Endothelial cell of umbilical vein (primary cell): ENCODE measurements at regions not wholly inside any gene's neighbourhood (a gene's known extent, or its start where the extent isn't known, plus 50 kb on each side); places are given as distances from the start of the nearest gene placed in this dataset.

Experiments used
- BruUV-seq: library from RNA; stranded (reverse); fragments of 400-500 nt; replicated peaks from 2 replicates; lab custom pipeline; 2021; lab: Mats Ljungman, UMichigan
- CTCF ChIA-PET: fragments of 300-600, 350-600 bp; sonication (Branson Sonifier 250); formaldehyde crosslinking; loops from one replicate; lab custom pipeline; 2021; ENCODE audit warnings: antibody characterized with exemption, inconsistent platforms; lab: Charles Lee
- POLR2A ChIA-PET: fragments of 300-600, 350-600 bp; sonication (Branson Sonifier 250); formaldehyde crosslinking; loops from one replicate; lab custom pipeline; 2021; ENCODE audit warnings: antibody characterized with exemption, inconsistent platforms; lab: Charles Lee
- DNase-seq: peaks from one replicate; pipeline ENCODE4 v3.0.0-alpha.2; 2011; ENCODE audit warnings: low read depth, low spot score
- FAIRE-seq: peaks from 2 replicates; lab custom pipeline; 2011; peaks lifted over from hg19 to GRCh38; lab: Jason Lieb, UNC
- H2AFZ ChIP-seq: 2 replicates; pipeline ENCODE4 v1.6.0; 2012; ENCODE audit warnings: low read depth, low read length, control low read depth, inconsistent platforms
- H3K27ac ChIP-seq: 2 replicates; pipeline ENCODE4 v1.5.1; 2011; ENCODE audit warnings: low read depth, mild to moderate bottlenecking, control low read depth, low read length, moderate library complexity; ENCODE audit not compliant: insufficient read depth
- H3K27me3 ChIP-seq, 2 experiments: 2 replicates each; pipeline versions ENCODE4 v1.6.0 to v1.6.1; 2011; ENCODE audit warnings: low read length in 2 of 2, mixed read lengths in 1 of 2; ENCODE audit not compliant: control insufficient read depth in 2 of 2, insufficient read depth in 2 of 2
- H3K36me3 ChIP-seq, 2 experiments: 2 replicates in 1 of 2; 3 replicates in 1 of 2; pipeline ENCODE4 v1.5.1; 2011; ENCODE audit warnings: low read length in 2 of 2, mild to moderate bottlenecking in 1 of 2, moderate library complexity in 1 of 2; ENCODE audit not compliant: control insufficient read depth in 2 of 2, insufficient read depth in 2 of 2; ENCODE audit errors: extremely low read depth in 1 of 2
- H3K4me1 ChIP-seq: 3 replicates; pipeline ENCODE4 v1.5.1; 2011; ENCODE audit warnings: mild to moderate bottlenecking, low read length; ENCODE audit not compliant: control insufficient read depth, insufficient read depth; ENCODE audit errors: extremely low read depth
- H3K4me2 ChIP-seq: 2 replicates; pipeline ENCODE4 v1.6.1; 2011; ENCODE audit warnings: low read length, control low read depth, mixed read lengths; ENCODE audit not compliant: insufficient read depth
- H3K4me3 ChIP-seq, 3 experiments: fragments of 200-600 bp in 1 of 3; sonication (generic), shearing (Covaris generic) in 1 of 3; replicated peaks in 1 of 3; 2 replicates each; pipeline ENCODE4 v1.5.1; 2011 to 2016; ENCODE audit warnings: control low read depth in 3 of 3, low read length in 3 of 3, mild to moderate bottlenecking in 2 of 3, inconsistent platforms in 1 of 3, low read depth in 1 of 3, moderate library complexity in 1 of 3; ENCODE audit not compliant: insufficient read depth in 1 of 3
- H3K79me2 ChIP-seq: 2 replicates; pipeline ENCODE4 v1.6.0; 2012; ENCODE audit warnings: low read length, inconsistent platforms; ENCODE audit not compliant: control insufficient read depth, insufficient read depth
- H3K9ac ChIP-seq: replicated peaks from 2 replicates; pipeline ENCODE3; 2011; ENCODE audit warnings: low read length, control low read depth; ENCODE audit not compliant: insufficient read depth; ENCODE audit errors: extremely low read depth
- H3K9me1 ChIP-seq: replicated peaks from 3 replicates; pipeline ENCODE4 v1.6.0; 2011; ENCODE audit warnings: mild to moderate bottlenecking, low read length; ENCODE audit not compliant: control insufficient read depth, insufficient read depth; ENCODE audit errors: extremely low read depth
- H3K9me3 ChIP-seq: replicated peaks from 2 replicates; pipeline ENCODE4 v1.5.1; 2012; ENCODE audit warnings: low read length, inconsistent platforms; ENCODE audit not compliant: control insufficient read depth, insufficient read depth
- H4K20me1 ChIP-seq: replicated peaks from 2 replicates; pipeline ENCODE3; 2011; ENCODE audit warnings: mild to moderate bottlenecking, low read length; ENCODE audit not compliant: control insufficient read depth, insufficient read depth; ENCODE audit errors: extremely low read depth
- CTCF ChIP-seq, 2 donors: IDR thresholded peaks; 1 replicate in 1 of 2; 2 replicates in 1 of 2; pipeline ENCODE4 v1.5.1; 2011; ENCODE audit warnings: low read length in 2 of 2, mild to moderate bottlenecking in 2 of 2, moderate library complexity in 2 of 2, control low read depth in 1 of 2, inconsistent platforms in 1 of 2, low read depth in 1 of 2; ENCODE audit not compliant: insufficient read depth in 1 of 2; ENCODE audit errors: extremely low read depth in 1 of 2
- EZH2 ChIP-seq: IDR thresholded peaks from 2 replicates; pipeline ENCODE4 v1.6.1; 2012; ENCODE audit warnings: borderline replicate concordance, low read depth, mild to moderate bottlenecking, moderate library complexity, low read length, inconsistent platforms; ENCODE audit not compliant: severe bottlenecking
- FOS ChIP-seq: IDR thresholded peaks from 2 replicates; pipeline ENCODE4 v1.6.1; 2011; ENCODE audit warnings: mild to moderate bottlenecking, low read length, moderate library complexity, borderline replicate concordance; ENCODE audit not compliant: insufficient read depth
- GATA2 ChIP-seq: IDR thresholded peaks from 2 replicates; pipeline ENCODE4 v1.7.0; 2011; ENCODE audit warnings: low read depth, mild to moderate bottlenecking, moderate library complexity, mixed read lengths, low read length; ENCODE audit not compliant: insufficient read length, insufficient read depth
- JUN ChIP-seq: IDR thresholded peaks from 2 replicates; pipeline ENCODE4 v1.6.1; 2011; ENCODE audit warnings: borderline replicate concordance, low read depth; ENCODE audit not compliant: insufficient read length, insufficient read depth
- MAX ChIP-seq: IDR thresholded peaks from 2 replicates; pipeline ENCODE4 v1.6.1; 2011; ENCODE audit not compliant: insufficient read depth, insufficient read length
- MYC ChIP-seq: IDR thresholded peaks from one replicate; pipeline ENCODE4 v1.6.1; 2011; ENCODE audit warnings: mild to moderate bottlenecking, low read depth, low read length
- POLR2A ChIP-seq: IDR thresholded peaks from 2 replicates; pipeline ENCODE4 v1.6.1; 2012; ENCODE audit warnings: low read depth, mild to moderate bottlenecking, control low read depth, low read length
- POLR2AphosphoS5 ChIP-seq: IDR thresholded peaks from 2 replicates; pipeline ENCODE4 v1.6.1; 2012; ENCODE audit warnings: low read depth, mild to moderate bottlenecking, control low read depth, low read length, moderate library complexity; ENCODE audit not compliant: insufficient read depth
- dilution Hi-C: fragments of 300-500 bp; cut with MboI; formaldehyde crosslinking; loops from one replicate; pipeline ENCODE4 v1.15.0; 2019; ENCODE audit warnings: low sequenced_read_pairs; ENCODE audit not compliant: extremely low pct_ligation_motif_present
- intact Hi-C: fragments of 100-400 bp; cut with micrococcal nuclease; formaldehyde crosslinking; loops from one replicate; pipeline ENCODE4 v1.10.0; 2022

GRCh38 chrX:118182025-118182424 lies 65.4 kb upstream of the KLHL13 start:
- CTCF ChIA-PET = no interaction called here
- no peaks in the 10 kb centered on the region for H3K36me3 ChIP-seq
- no TSS peak for BruUV-seq

GRCh38 chrX:118182681-118183080 lies 66.1 kb upstream of the KLHL13 start:
- POLR2A ChIA-PET = no interaction called here

More at GRCh38 chrX:118182025-118182424, 65.4 kb upstream of the KLHL13 start:
- Histone ChIP-seq H3K4me1 (peaks cover 8% of the 10 kb centered on the region), H3K27ac (no peak overlapping the region), H3K4me3 (no peak overlapping the region), H3K9me1 (no peaks in the 10 kb centered on the region), H4K20me1 (no peaks in the 10 kb centered on the region), H3K27me3 (no peaks in the 10 kb centered on the region), H3K79me2 (no peaks in the 10 kb centered on the region), H3K9ac (no peak overlapping the region), H2AFZ (no peak overlapping the region), H3K9me3 (no peaks in the 10 kb centered on the region), H3K4me2 (no peak overlapping the region)
- DNase-seq = no peak
- intact Hi-C loops (loop anchor here (5.0 kb wide), 1 partner anchor 35 kb away; no protein-coding TSS in a partner anchor), dilution Hi-C loops (no loop called here)
- no peak for TF ChIP-seq MAX
- no peak for TF ChIP-seq MYC
- TF ChIP-seq POLR2A = no peak
- FAIRE-seq = no peak
- POLR2A ChIA-PET = no interaction called here

More at GRCh38 chrX:118182681-118183080, 66.1 kb upstream of the KLHL13 start:
- Histone ChIP-seq H3K9me3 (no peaks in the 10 kb centered on the region), H2AFZ (no peak overlapping the region), H3K9ac (no peak overlapping the region), H3K4me3 (no peak overlapping the region), H3K9me1 (no peaks in the 10 kb centered on the region), H3K4me1 (peaks cover 8% of the 10 kb centered on the region), H3K4me2 (no peak overlapping the region), H3K27me3 (no peaks in the 10 kb centered on the region), H4K20me1 (no peaks in the 10 kb centered on the region), H3K36me3 (no peaks in the 10 kb centered on the region), H3K27ac (no peak overlapping the region), H3K79me2 (no peaks in the 10 kb centered on the region)
- no peak for FAIRE-seq
- dilution Hi-C loops = no loop called here
- TF ChIP-seq JUN (no peak), CTCF (IDR thresholded peaks at IDR 0.05; ENCODE audit: extremely low read depth in 1 of 2, insufficient read depth in 1 of 2, low read depth in 1 of 2, low read length in 2 of 2) (no peak), FOS (no peak), MYC (no peak), POLR2AphosphoS5 (no peak), POLR2A (no peak), GATA2 (no peak), EZH2 (no peak), MAX (no peak)
- intact Hi-C loops = loop anchor here (5.0 kb wide), 1 partner anchor 35 kb away; no protein-coding TSS in a partner anchor
- CTCF ChIA-PET = no interaction called here
- DNase-seq = no peak
- no TSS peak for BruUV-seq
